G401 (cell line): ENCODE measurements at regions not wholly inside any gene's neighbourhood (a gene's known extent, or its start where the extent isn't known, plus 50 kb on each side); places are given as distances from the start of the nearest gene placed in this dataset.
"Not testable (repeated sequence)": the region's sequence is repeated elsewhere in the genome, so short reads cannot be mapped to it uniquely, and the experiment has no call there.

Experiments
- DNase-seq: peaks from one replicate; pipeline ENCODE4 v3.0.0-alpha.2; 2015; ENCODE audit warnings: low spot score
- in situ Hi-C: cut with HindIII; loops from 2 replicates; pipeline ENCODE4 v1.10.0; 2016; ENCODE audit warnings: low sequenced_read_pairs, mixed read lengths

DNA sequence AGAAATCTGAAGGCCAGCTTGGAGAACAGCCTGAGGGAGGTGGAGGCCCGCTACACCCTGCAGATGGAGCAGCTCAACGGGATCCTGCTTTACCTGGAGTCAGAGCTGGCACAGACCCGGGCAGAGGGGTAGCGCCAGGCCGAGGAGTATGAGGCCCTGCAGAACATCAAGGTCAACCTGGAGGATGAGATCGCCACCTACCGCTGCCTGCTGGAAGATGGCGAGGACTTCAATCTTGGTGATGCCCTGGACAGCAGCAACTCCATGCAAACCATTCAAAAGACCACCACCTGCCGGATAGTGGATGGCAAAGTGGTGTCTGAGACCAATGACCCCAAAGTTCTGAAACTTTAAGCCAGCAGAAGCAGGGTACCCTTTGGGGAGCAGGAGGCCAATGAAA, 318.4 kb downstream of the ZFHX3 start:
- in situ Hi-C loops, DNase-seq: not testable (repeated sequence)

GRCh38 chr16:72728516-72728915, 319.4 kb downstream of the ZFHX3 start:
- no peak for DNase-seq
- in situ Hi-C loops, result no loop called here

DNA sequence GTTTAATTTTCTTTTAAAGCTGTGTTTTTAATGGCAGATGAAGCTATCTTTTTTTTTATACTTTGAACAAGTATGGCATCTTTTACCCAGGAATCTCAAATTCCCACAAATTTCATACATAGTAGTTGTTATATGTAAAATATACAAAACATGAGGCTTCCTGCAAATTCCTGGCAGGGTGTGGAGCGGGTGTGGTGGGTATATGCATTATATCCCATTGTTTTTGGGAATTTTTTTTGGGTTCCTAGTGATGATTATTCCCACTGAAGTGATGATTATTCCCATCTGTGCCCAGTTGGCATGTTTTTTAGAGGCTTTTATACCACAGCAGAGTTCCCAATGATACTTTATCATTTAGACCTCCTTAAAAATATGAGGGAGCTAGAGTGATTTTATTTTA, 320.4 kb downstream of the ZFHX3 start:
- in situ Hi-C loops, result no loop called here

DNA sequence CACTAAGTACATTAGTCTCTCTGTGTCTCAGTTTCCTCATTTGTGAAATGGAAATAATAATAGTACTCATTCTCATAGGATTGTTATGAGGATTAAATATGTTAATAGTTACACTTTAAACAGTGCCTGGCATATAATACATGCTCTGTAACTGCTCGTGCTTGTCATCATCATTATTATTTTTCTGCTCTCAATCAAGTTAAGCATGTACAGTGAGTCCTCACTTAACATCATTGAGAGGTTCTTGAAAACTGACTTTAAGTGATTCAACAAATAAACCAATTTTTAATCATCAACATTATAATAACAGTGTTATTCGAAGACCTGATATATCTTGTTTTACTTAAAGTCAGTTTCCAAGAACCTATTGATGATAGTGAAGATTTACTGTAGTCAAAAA, 322.3 kb downstream of the ZFHX3 start:
- DNase-seq, result no peak
- in situ Hi-C loops, result no loop called here

More for the DNA sequence above, 320.4 kb downstream of the ZFHX3 start:
- DNase-seq, result no peak

DNA sequence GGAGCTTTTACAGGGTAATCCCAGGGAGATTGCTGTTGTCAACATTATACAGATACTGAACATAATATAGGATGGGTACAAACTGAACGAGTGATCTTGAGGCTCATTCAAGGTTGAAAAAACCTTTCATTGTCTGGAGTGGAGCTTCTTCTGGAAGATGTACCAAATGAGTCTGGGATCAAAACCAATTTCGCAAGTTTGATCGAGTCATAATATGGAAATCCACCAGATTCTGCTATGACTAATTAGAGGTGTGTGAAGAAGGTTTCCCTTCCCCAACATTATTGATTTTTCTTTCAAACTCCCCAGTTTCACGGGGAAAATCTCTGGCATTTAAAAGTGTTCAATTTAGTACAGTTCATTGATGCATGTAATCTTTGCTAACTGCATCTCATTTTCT, 324.1 kb downstream of the ZFHX3 start:
- in situ Hi-C loops, result no loop called here
- DNase-seq, result no peak

DNA sequence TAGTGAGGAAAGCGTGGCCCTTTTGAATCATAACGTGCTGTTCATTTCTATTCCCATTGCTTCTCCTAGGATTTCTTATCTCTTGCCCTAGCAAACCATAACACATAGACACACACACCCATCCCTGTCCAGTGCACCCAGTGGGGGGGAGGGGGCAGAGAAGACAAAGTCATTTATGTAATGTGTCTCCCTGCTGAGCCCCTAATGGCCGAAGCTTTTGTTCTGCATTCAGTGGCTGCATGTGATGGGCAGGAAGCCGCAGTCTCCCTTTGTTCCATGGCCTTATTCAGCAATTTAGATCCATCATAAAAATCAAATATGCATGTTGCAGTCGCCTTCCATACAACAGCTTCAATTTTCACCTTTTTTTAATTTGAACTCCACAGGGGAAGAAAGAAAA, 325.4 kb downstream of the ZFHX3 start:
- no peak for DNase-seq
- in situ Hi-C loops, result no loop called here

DNA sequence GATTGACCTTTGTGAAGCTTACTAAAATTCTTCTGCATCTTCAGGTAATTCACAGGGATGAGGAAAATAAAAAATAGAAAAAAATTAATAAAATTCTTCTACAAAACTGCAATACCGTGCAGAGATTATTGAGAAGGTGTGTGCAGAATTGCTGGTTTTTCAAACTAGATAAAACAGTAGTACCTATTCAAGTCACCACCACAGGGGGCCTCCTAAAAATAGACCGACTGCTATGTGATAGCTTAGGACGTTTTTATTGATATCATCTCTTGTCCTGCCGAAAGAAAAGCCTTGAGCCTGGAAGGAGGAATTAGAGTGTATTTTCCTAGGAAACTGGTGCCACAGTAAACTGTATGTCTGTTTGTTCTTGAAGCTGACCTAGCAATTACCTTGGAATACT, 325.9 kb downstream of the ZFHX3 start:
- DNase-seq, result no peak
- in situ Hi-C loops, result no loop called here

DNA sequence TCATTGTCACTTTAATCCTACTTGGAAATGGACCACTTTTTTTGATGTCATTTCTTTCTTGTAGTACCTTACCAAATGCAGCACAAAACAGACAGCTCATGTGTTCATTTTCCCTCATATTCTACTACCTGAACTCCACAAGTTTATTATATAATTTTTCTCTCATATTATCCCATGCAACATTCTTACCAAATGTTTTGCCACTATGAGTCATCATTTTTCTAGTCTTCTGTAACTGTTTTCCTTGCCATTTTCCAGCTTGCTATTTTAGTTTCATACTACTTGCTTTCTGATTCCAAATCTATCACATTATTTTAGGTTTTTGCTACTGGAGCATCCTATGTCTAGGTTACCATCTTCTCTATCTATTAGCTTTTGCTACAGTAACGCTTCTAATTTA, 332.7 kb downstream of the ZFHX3 start:
- no peak for DNase-seq
- in situ Hi-C loops, result no loop called here

DNA sequence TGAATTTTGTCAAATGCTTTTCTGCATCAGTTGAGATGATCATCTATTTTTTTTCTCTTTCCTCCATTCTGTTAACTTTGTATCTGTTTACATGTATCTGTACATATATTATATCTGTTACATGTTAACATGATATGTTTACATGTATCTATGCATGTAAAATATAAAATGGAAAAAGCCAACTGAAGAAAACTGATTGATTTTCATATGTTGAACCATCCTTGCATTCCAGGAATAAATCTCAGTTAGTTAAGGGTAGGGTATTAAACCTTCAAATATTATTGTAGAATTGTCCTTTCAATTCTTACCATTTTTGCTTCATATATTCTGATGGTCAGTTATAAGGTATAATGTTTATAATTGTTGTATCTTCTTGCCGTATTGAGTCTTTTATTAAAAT, 336.1 kb downstream of the ZFHX3 start:
- DNase-seq, result no peak
- in situ Hi-C loops, result no loop called here

DNA sequence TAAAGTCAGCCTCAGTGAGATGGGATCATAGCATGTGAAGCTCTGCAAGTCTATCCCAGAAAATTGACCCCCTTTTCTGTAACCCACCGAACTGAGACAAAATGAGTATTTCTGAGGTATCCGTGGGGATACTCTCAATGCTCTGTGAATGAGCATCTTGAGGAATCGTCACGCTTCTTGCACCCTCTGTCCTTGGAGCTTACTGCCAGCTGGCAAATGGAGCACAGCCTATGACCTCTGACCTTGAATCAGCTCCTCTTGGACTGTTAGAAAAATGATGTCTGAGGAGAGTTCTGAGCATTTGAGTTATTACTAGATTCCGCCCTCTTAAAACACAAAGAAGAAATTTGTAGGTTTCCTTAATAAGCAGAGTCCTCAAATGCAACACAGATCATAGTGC, 342.1 kb downstream of the ZFHX3 start:
- DNase-seq, result no peak
- in situ Hi-C loops, result no loop called here

GRCh38 chr16:72704746-72705372, 343.1 kb downstream of the ZFHX3 start:
- in situ Hi-C loops, result no loop called here
- DNase-seq, result no peak

GRCh38 chr16:72689851-72690250, 358.1 kb downstream of the ZFHX3 start:
- in situ Hi-C loops, result no loop called here
- DNase-seq, result no peak

GRCh38 chr16:72680732-72681131, 367.2 kb downstream of the ZFHX3 start:
- no peak for DNase-seq
- in situ Hi-C loops, result no loop called here

GRCh38 chr16:72679856-72680255, 368.1 kb downstream of the ZFHX3 start:
- in situ Hi-C loops, result no loop called here
- no peak for DNase-seq

DNA sequence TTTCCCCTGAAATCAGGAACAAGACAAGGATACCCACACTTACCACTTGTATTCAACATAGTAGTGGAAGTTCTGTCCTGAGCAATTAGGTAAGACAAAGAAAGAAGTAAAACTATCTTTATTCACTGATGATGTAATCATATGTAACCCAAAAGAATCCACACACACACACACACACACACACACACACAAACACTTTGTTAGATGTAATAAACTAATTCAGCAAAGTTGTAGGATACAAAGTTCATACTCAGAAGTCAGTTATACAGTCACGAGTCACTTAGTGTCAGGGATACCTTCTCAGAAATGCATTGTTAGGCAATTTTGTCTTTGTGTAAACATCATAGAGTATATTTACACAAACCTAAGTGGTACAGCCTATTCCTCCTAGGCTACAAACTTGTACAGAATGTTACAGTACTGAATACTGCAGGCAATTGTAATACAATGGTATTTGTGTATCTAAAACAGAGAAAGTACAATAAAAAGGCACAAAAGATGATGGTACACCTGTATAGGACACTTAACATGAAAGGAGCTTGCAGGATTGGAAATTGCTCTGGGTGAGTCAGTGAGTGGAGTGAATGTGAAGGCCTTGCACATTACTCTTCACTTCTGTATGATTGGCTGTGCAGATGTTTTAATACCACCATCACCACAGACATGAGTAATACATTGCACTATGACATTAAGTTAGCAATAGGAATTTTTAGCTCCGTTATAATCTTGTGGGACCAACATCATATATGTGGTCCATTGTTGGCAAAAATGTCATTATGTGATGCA, 370.1 kb downstream of the ZFHX3 start:
- no peak for DNase-seq
- in situ Hi-C loops, result no loop called here

GRCh38 chr16:72673118-72673517, 374.8 kb downstream of the ZFHX3 start:
- in situ Hi-C loops, result no loop called here
- DNase-seq, result no peak

DNA sequence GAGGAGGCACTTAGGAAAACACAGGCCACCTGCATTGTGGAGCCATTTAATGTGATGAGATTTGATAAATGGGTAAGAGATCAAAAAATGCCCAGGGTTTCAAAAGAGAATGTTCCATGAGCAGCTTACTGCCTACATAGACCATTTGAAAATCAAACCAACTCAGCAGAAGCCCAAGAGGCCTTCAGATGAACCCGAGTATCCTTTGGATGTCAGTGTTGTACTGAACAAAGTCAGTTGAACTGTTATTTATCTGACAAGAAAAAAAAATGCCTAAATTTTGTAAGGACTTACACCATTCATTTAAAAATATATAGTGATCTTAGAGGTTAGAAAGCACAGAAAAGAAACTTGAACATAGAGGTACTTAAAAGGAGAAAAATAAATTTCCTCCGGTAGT, 381.7 kb downstream of the ZFHX3 start:
- peak; percentile 11 for DNase-seq
- in situ Hi-C loops, result no loop called here

DNA sequence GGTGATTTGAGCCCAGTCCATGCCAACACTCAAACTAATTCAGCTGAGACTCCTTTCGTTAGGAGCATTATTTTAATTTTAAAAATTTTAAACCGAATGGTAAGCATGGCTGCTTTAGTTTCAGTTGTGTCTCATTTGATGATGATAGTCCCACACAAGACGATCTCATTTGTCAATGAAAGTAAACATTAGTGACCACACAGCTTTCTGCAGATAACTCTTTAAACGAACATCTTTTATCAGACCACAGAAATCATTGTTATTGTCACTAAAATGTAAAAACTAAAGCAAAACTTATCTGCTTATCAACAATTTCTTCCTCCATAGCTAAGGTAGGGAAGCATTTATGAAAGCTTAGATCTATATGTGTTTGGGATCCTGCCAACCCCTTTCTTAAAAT, 382.2 kb downstream of the ZFHX3 start:
- DNase-seq, result peak; percentile 23
- in situ Hi-C loops, result no loop called here

GRCh38 chr16:72664509-72665408, 383.2 kb downstream of the ZFHX3 start:
- in situ Hi-C loops, result no loop called here
- DNase-seq, result peak; percentile 98

GRCh38 chr16:72664056-72664508, 383.8 kb downstream of the ZFHX3 start:
- in situ Hi-C loops, result no loop called here
- DNase-seq, result no peak
